B cell (primary cell): ENCODE measurements at regions not wholly inside any gene's neighbourhood (a gene's known extent, or its start where the extent isn't known, plus 50 kb on each side); places are given as distances from the start of the nearest gene placed in this dataset.

ENCODE experiments used
- ATAC-seq: fragments of 200-7000 bp; cut with Tn5 transposase; one replicate; pipeline ENCODE4 v1.10.0; 2021; ENCODE audit warnings: low read depth, mild to moderate bottlenecking, moderate number of reproducible peaks, moderate library complexity
- CTCF ChIA-PET: fragments of 350-600 bp; sonication (Branson Sonifier 250); formaldehyde crosslinking; loops from one replicate; lab custom pipeline; 2021; ENCODE audit warnings: antibody characterized with exemption, inconsistent platforms; lab: Charles Lee
- POLR2A ChIA-PET: fragments of 350-600 bp; sonication (Branson Sonifier 250); formaldehyde crosslinking; loops from one replicate; lab custom pipeline; 2021; ENCODE audit warnings: antibody characterized with exemption; lab: Charles Lee
- DNase-seq: peaks from one replicate; pipeline ENCODE4 v3.0.0; 2013
- H2AFZ ChIP-seq: 2 replicates; pipeline ENCODE4 v1.6.1; 2012; ENCODE audit warnings: mild to moderate bottlenecking, low read depth, low read length; ENCODE audit not compliant: insufficient read depth, poor library complexity, severe bottlenecking
- H3K27ac ChIP-seq, 2 donors: 1 replicate in 1 of 2; 2 replicates in 1 of 2; pipeline ENCODE4 v1.5.1; 2012 to 2013; ENCODE audit warnings: low read length in 2 of 2, mild to moderate bottlenecking in 2 of 2, moderate library complexity in 1 of 2
- H3K27me3 ChIP-seq, 4 experiments: fragments of 200-600 bp in 1 of 4; sonication (generic) in 1 of 4; replicated peaks in 1 of 4; 1 replicate in 2 of 4; 2 replicates in 2 of 4; pipeline versions ENCODE4 v1.6.1 to v1.7.0; 2013 to 2016; ENCODE audit warnings: low read length in 3 of 4, mild to moderate bottlenecking in 2 of 4, mixed read lengths in 1 of 4, moderate library complexity in 1 of 4; ENCODE audit not compliant: insufficient read depth in 4 of 4, control insufficient read depth in 3 of 4; ENCODE audit errors: control extremely low read depth in 1 of 4
- H3K36me3 ChIP-seq, 2 experiments: replicated peaks in 1 of 2; 1 replicate in 1 of 2; 2 replicates in 1 of 2; pipeline versions ENCODE4 v1.6.1 to v1.7.1; 2013; ENCODE audit warnings: low read length in 1 of 2; ENCODE audit not compliant: insufficient read depth in 2 of 2, control insufficient read depth in 1 of 2; ENCODE audit errors: control extremely low read depth in 1 of 2, extremely low read depth in 1 of 2
- H3K4me1 ChIP-seq, 2 donors: fragments of 200-600 bp in 1 of 2; sonication (generic) in 1 of 2; 1 replicate in 1 of 2; 2 replicates in 1 of 2; pipeline versions ENCODE4 v1.5.1 to v1.6.1; 2013 to 2017; ENCODE audit warnings: low read length in 2 of 2; ENCODE audit not compliant: control insufficient read depth in 2 of 2, insufficient read depth in 2 of 2
- H3K4me2 ChIP-seq: replicated peaks from 2 replicates; pipeline ENCODE3; 2012; ENCODE audit warnings: mild to moderate bottlenecking, low read depth, low read length; ENCODE audit not compliant: poor library complexity, severe bottlenecking
- H3K4me3 ChIP-seq, 5 experiments: fragments of 200-600 bp in 1 of 5; sonication (generic) in 1 of 5; 1 replicate in 3 of 5; 2 replicates in 2 of 5; pipeline versions ENCODE4 v1.5.1 to v1.7.0; 2011 to 2016; ENCODE audit warnings: low read length in 4 of 5, mild to moderate bottlenecking in 4 of 5, low read depth in 2 of 5, control low read depth in 1 of 5, moderate library complexity in 1 of 5; ENCODE audit not compliant: insufficient read depth in 1 of 5; ENCODE audit errors: control extremely low read depth in 1 of 5, extremely low read depth in 1 of 5
- H3K79me2 ChIP-seq: fragments of 200-600 bp; sonication (generic); one replicate; pipeline ENCODE4 v1.6.0; 2016; ENCODE audit warnings: low read length; ENCODE audit not compliant: control insufficient read depth, insufficient read depth
- H3K9ac ChIP-seq: fragments of 200-600 bp; sonication (generic); 2 replicates; pipeline ENCODE4 v1.6.1; 2017; ENCODE audit warnings: mild to moderate bottlenecking, low read length, moderate library complexity
- H3K9me3 ChIP-seq, 3 donors: one replicate each; pipeline versions ENCODE4 v1.6.1 to v1.7.1; 2013; ENCODE audit warnings: low read length in 2 of 3; ENCODE audit not compliant: control insufficient read depth in 2 of 3, insufficient read depth in 1 of 3; ENCODE audit errors: control extremely low read depth in 1 of 3
- H4K20me1 ChIP-seq: 2 replicates; pipeline ENCODE4 v1.6.0; 2012; ENCODE audit warnings: mild to moderate bottlenecking, low read length; ENCODE audit not compliant: insufficient read depth, control insufficient read depth, poor library complexity, severe bottlenecking
- H3K27ac Mint-ChIP-seq: one replicate; pipeline ENCODE4 v1.8.0; 2021; ENCODE audit warnings: mixed read lengths
- H3K27me3 Mint-ChIP-seq: one replicate; pipeline ENCODE4 v1.8.0; 2021; ENCODE audit warnings: mixed read lengths
- H3K4me1 Mint-ChIP-seq: one replicate; pipeline ENCODE4 v1.8.0; 2021; ENCODE audit warnings: mixed read lengths
- H3K4me3 Mint-ChIP-seq: one replicate; pipeline ENCODE4 v1.8.0; 2021; ENCODE audit warnings: mixed read lengths
- H3K9me3 Mint-ChIP-seq: one replicate; pipeline ENCODE4 v1.8.0; 2022; ENCODE audit warnings: mixed read lengths; ENCODE audit not compliant: insufficient read depth
- CTCF ChIP-seq: fragments of 200-600 bp; IDR thresholded peaks from one replicate; pipeline ENCODE4 v1.8.0; 2022; ENCODE audit warnings: antibody characterized with exemption, mild to moderate bottlenecking
- EZH2 ChIP-seq: IDR thresholded peaks from 2 replicates; pipeline ENCODE4 v1.6.1; 2012; ENCODE audit warnings: borderline replicate concordance, low read depth, mild to moderate bottlenecking, moderate library complexity, low read length; ENCODE audit not compliant: insufficient read depth, poor library complexity, severe bottlenecking
- WGBS: methylation state at CpG from one replicate; pipeline ENCODE4 v1.1.5; 2013; ENCODE audit warnings: missing lambda C conversion rate; ENCODE audit not compliant: insufficient coverage; 5-methylcytosine and 5-hydroxymethylcytosine counted together
- intact Hi-C: fragments of 100-400 bp; cut with micrococcal nuclease; formaldehyde crosslinking; loops from one replicate; pipeline ENCODE4 v1.10.0; 2022

- WGBS, result 87% methylated on average over 2 of the region's 2 CpGs
- POLR2A ChIA-PET, result no interaction called here
- TF ChIP-seq EZH2 (no peak), CTCF (no peak)
Measured at GRCh38 chr10:84924131-84924530, 595.7 kb downstream of the CCSER2 start.

GRCh38 chr10:84925495-84925894, 597.1 kb downstream of the CCSER2 start:
- Histone ChIP-seq H3K9ac (no peak overlapping the region), H3K79me2 (no peaks in the 10 kb centered on the region), H3K27me3 (no peaks in the 10 kb centered on the region), H3K36me3 (no peaks in the 10 kb centered on the region), H3K4me2 (no peak overlapping the region), H3K4me3 (no peak overlapping the region), H3K9me3 (no peaks in the 10 kb centered on the region), H3K4me1 (no peaks in the 10 kb centered on the region), H2AFZ (no peak overlapping the region), H4K20me1 (no peaks in the 10 kb centered on the region), H3K27ac (no peak overlapping the region)
- no peak for ATAC-seq
- intact Hi-C loops, result loop anchor here (5.0 kb wide), 1 partner anchor 1452 kb away; no protein-coding TSS in a partner anchor
- H3K27ac Mint-ChIP-seq, result no peak overlapping the region
- H3K9me3 Mint-ChIP-seq, result no peaks in the 10 kb centered on the region
- no peak overlapping the region for H3K4me3 Mint-ChIP-seq
- CTCF ChIA-PET, result interaction anchor here (0.7 kb wide), 1 partner anchor 1573 kb away, joined by 3 read pairs; no protein-coding TSS in a partner anchor
- DNase-seq, result no peak
- TF ChIP-seq CTCF, result no peak
- no peak for TF ChIP-seq EZH2
- H3K4me1 Mint-ChIP-seq, result no peaks in the 10 kb centered on the region
- POLR2A ChIA-PET, result no interaction called here
- H3K27me3 Mint-ChIP-seq, result no peaks in the 10 kb centered on the region

More at GRCh38 chr10:84924131-84924530, 595.7 kb downstream of the CCSER2 start:
- no peaks in the 10 kb centered on the region for H3K27me3 Mint-ChIP-seq
- Histone ChIP-seq H3K4me1 (no peaks in the 10 kb centered on the region), H3K4me2 (no peak overlapping the region), H3K27me3 (no peaks in the 10 kb centered on the region), H3K36me3 (no peaks in the 10 kb centered on the region), H3K27ac (no peak overlapping the region), H3K79me2 (no peaks in the 10 kb centered on the region), H4K20me1 (no peaks in the 10 kb centered on the region), H3K4me3 (no peak overlapping the region), H2AFZ (no peak overlapping the region), H3K9me3 (no peaks in the 10 kb centered on the region), H3K9ac (no peak overlapping the region)
- no peak overlapping the region for H3K4me3 Mint-ChIP-seq
- CTCF ChIA-PET, result no interaction called here
- no peaks in the 10 kb centered on the region for H3K4me1 Mint-ChIP-seq
- ATAC-seq, result no peak
- intact Hi-C loops, result no loop called here
- DNase-seq, result no peak
- H3K27ac Mint-ChIP-seq, result no peak overlapping the region
- H3K9me3 Mint-ChIP-seq, result no peaks in the 10 kb centered on the region
